ELR (cell line): ENCODE measurements at regions not wholly inside any gene's neighbourhood (a gene's known extent, or its start where the extent isn't known, plus 50 kb on each side); places are given as distances from the start of the nearest gene placed in this dataset.
"Not testable (repeated sequence)": the region's sequence is repeated elsewhere in the genome, so short reads cannot be mapped to it uniquely, and the experiment has no call there.

Source experiments
- DNase-seq: peaks from one replicate; pipeline ENCODE4 v3.0.0-alpha.2; 2015; ENCODE audit warnings: low read depth

DNA sequence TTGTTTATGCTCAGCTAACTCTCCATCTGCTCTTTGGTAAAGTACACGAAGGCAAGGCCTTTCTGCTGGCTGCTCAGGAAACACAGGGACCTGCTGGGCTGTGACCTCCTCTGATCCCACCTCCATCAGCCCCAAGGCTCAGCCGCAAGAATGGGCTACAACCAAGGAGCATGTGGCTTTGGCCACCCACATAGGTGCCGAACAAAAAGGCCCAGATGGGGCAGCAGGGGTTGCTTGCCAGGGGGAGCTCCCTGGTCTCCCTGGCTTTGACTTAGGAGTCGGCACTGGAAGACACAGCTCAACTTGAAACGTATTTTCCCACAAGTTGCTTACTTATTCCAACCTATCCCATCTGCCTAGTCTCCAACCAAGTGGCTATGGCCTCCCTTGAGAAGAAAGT lies 461.1 kb downstream of the ICE1 start:
- DNase-seq, result no peak

DNA sequence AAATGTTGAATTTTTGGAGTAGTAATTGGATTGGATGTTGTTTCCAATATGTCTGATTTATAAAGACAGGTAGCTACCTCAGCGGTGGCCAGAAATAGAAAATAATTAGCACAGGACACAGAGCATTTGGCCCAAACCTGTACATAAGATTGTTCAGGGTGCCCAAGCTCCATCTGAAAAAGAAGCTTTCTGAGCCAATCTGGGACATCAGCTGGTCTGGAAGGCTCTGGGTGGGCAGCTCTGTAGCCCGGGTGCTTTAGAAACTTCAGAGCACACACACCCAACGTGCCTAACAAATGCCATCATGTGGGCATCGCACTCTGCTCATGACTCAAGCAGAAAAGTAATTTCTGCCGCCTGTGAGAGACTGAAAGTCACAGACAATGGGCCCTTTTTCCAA lies 460.7 kb downstream of the ICE1 start:
- DNase-seq, result no peak

- no peak for DNase-seq
Measured at GRCh38 chr5:5882706-5883105, 460.2 kb downstream of the ICE1 start.

GRCh38 chr5:5881294-5881693 lies 458.8 kb downstream of the ICE1 start:
- no peak for DNase-seq

DNA sequence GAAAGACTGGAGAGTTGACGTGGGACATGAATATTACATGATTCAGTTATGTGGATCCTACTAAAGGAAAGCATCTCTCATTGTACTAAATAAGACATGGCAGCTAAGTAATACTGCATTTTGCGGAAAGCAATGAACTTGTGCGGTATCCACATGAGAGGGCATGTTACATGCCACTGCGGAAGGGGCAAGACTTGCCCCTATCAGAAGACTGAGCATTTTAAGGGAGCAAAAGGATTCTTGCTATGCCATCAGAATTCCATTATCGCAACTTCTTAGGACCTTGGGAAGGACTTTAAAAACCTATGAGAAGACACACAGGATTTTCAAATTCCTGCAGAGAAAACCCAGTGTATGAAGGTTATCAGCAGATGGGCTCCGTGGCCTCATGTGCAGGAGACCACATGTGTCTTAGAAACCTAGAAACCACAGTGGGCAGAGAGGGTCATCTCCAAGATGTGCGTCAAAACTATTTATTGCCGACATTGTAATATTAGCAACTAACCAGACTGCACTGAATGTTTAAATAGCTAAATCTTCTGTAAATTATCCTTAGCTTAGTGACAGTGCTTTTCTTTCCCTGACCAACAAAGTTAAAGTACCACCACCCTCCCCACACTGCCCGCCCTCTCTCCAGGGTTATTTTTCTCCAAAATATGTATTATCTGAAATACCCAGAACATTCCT lies 457.7 kb downstream of the ICE1 start:
- no peak for DNase-seq

- no peak for DNase-seq
Measured at GRCh38 chr5:5857396-5857795, 434.9 kb downstream of the ICE1 start.

- DNase-seq, result no peak
Measured at GRCh38 chr5:5854087-5854486, 431.6 kb downstream of the ICE1 start.

DNA sequence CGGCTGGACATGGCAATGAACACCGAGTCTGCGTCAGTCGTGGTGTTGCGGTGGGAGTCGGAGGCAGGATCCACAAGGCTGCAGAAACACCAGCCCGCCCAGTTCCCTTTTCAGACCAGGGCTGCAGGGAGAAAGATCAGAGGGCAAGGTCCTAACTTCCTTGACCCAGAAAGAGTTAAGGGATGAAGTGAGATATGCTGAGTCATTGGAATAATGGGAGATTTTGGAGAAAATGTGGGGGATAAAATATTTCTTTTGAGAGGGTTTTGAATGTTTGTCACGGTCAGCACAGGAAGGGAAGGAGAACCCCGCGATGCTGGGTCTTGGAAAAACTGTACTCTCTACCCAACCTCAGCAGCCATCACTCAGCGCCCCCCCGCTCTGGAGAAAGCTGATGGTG lies 416.0 kb downstream of the ICE1 start:
- DNase-seq, result no peak

DNA sequence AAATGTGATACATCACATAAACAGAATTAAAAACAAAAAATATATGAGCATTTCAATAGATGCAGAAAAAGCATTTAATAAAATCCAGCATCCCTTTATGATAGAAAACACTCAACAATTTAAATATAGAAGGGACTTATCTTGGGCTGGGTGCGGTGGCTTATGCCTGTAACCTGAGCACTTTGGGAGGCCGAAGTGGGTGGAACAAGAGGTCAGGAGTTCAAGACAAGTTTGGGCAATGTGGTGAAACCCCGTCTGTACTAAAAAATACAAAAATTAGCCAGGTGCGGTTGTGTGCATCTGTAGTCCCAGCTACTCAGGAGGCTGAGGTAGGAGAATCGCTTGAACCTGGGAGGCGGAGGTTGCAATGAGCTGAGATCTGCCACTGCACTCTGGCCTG lies 409.1 kb downstream of the ICE1 start:
- not testable (repeated sequence) for DNase-seq

GRCh38 chr5:5828619-5829018 lies 406.1 kb downstream of the ICE1 start:
- no peak for DNase-seq

DNA sequence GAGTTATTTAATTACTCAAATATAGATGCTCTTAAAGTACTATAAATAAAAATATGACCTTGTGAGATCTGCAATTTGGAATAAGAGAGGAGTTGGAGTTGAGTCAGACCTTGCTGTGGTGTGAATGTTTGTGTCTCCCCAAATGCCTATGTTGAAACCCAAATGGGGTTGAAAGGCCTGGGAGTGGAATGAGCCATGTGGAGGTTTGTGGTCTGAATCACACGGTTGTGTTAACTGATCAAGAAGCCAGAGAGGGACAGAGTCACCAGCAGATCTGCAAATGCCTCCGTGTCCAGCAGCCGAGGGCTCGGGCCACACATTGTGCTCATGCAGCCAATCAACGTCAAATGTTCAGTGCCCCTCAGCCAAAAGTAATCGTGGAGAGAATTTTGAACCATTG lies 404.4 kb downstream of the ICE1 start:
- DNase-seq, result peak; percentile 1

- DNase-seq, result no peak
Measured at GRCh38 chr5:5822729-5823257, 400.3 kb downstream of the ICE1 start.

DNA sequence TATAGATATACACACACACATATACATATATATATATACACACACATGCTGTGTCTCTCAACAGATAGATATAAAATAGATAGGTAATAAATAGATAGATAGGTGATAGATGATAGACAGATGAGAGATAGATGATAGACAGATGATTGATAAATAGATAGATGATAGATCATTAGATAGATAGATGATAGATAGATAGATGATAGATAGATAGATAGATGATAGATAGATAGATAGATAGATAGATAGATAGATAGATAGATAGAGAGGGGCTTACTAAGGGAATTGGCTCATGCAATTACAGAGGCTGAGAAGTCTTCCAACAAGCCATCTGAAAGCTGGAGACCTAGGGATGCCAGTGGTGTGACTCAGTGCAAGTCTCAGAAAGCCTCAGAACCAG lies 394.5 kb downstream of the ICE1 start:
- DNase-seq, result no peak

- no peak for DNase-seq
Measured at GRCh38 chr5:5813441-5813840, 391.0 kb downstream of the ICE1 start.

DNA sequence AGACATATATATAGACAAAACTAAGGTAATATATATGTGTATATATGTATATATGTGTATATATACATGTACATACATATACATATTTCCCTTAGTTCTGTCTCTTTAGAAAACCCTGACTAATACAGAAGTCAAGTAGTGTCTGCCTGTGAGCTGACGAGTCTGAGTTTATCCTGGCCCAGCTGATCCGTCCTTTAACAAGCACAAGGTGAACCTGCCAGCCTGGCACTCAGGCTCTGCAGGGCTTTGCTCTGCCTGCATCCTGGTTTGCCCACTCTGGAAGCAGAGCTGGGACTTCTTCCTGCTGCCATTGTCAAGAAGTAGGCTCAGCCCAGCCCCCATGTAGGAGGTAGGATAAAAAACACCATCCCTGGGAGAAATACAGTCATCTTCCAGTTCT lies 388.0 kb downstream of the ICE1 start:
- DNase-seq, result no peak

DNA sequence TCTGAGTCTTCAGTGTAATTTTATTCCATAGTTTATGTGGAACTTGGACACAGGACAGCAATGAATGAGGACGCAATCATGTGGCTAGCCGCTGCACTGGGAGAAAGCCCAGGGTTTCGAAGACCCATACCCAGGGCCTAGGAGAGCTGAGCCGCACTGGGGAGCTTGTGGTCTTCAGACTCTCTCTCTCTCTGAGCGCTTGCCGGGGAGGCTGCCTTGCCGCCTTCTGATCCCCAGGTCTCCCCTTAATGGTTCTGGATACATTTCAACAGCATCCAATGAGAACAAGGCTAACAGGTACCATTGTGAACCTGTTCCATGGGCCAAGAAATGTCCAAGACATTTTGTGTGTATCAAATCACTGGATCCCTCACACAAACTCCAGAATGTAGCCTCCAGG lies 383.4 kb downstream of the ICE1 start:
- DNase-seq, result no peak

GRCh38 chr5:5804478-5805233 lies 382.2 kb downstream of the ICE1 start:
- no peak for DNase-seq

- no peak for DNase-seq
Measured at GRCh38 chr5:5800801-5801761, 378.6 kb downstream of the ICE1 start.

DNA sequence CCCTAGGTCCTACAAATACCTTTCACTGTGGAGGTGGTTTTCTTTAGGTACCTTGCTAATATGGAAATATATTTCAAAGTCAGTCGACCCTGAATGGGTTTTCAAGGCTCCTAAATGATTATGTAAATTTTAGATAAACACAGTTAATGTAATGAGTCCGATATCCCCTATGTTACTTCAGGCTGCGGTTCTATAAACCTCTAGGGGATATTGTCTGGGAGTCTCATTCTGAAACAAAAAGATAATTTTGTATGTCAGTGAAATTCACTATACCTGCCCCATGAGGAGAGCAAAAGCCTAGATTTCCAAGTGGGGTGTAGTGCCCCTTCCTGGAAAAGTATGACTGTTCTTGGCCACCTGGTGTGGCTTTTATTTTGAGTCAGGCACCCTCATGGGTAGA lies 377.3 kb downstream of the ICE1 start:
- no peak for DNase-seq

DNA sequence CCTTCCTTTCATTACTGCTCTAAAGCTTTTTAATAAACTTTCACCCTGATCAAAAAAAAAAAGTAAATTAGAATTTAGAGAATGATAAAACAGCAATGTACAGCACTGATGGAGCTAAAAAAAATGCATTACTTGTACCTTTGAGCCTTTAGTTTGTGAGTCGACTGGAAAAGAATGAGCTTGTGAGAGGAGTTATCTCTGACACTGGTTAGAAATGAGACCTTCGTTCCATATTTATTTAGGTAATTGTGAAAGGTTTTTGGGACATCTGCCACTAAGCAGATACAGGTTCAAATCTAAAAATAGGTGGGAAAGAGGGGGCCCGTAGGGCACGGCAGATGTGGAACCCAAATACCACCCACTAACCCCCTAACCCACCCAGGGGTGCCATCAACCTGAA lies 376.8 kb downstream of the ICE1 start:
- no peak for DNase-seq

GRCh38 chr5:5798462-5798861 lies 376.0 kb downstream of the ICE1 start:
- no peak for DNase-seq

DNA sequence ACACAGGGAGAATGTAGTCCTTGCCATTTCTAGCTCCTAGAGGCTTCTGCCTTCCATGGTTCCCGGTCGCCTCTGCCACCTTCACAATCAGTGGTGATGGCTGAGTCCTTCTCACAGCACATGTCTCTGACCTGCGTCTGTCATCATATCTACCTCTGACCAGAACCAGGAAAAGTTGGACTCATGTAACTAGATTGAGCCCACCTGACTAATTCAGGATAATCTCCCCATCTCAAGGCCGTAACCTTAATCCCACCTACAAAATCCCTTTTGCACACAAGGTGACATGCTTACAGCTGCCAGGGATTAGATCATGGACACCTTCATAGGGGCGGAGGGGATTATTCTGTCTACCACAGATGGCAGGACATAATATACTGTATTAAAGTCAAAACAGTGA lies 375.6 kb downstream of the ICE1 start:
- no peak for DNase-seq
